ENCODE measurements at regions not wholly inside any gene's neighbourhood (a gene's known extent, or its start where the extent isn't known, plus 50 kb on each side); places are given as distances from the start of the nearest gene placed in this dataset.

DNA sequence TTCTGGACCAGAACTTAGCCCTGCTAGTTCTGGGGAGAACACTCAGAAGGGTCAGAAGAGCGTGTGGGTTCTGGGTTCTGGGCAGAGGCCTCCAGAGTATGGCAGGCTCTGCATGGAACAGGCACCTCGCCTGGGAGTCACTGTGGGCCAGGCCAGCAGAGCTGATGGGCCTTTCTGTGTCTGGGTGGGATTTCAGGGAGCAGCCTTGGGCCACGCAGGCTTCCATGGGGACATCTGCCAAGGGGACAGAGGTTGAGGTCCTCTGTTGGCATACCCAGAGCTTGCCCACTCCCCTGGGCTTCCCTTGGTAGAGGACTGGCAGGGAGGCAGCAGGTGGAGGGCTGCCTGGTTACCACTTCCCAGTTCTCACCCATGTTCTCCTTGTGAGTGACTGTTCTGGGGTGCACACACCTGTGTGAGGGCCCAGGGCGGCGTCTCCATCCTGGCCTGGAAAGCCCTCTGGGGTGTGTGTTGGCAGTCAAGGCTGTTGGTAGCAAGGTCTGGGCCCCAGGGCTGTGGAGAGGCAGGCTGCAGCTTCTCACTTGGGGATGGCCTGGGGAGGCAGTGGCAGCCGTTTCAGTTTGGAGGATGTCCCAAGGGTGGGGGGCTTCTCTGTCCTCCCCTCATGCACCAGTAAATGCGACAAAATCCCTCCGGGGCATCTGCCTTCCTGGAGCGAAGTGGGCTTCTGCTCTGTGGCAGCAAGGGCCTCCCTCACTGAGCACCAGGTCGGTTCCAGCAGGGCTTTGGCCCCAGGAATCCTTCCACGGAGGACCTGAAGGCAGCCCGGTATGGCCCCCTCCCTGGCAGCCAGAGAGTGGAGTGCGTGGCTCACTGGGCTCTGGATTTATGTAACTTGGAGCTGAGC lies 74.6 kb upstream of the HDAC4 start:
- TF ChIP-seq, protein P1, sequence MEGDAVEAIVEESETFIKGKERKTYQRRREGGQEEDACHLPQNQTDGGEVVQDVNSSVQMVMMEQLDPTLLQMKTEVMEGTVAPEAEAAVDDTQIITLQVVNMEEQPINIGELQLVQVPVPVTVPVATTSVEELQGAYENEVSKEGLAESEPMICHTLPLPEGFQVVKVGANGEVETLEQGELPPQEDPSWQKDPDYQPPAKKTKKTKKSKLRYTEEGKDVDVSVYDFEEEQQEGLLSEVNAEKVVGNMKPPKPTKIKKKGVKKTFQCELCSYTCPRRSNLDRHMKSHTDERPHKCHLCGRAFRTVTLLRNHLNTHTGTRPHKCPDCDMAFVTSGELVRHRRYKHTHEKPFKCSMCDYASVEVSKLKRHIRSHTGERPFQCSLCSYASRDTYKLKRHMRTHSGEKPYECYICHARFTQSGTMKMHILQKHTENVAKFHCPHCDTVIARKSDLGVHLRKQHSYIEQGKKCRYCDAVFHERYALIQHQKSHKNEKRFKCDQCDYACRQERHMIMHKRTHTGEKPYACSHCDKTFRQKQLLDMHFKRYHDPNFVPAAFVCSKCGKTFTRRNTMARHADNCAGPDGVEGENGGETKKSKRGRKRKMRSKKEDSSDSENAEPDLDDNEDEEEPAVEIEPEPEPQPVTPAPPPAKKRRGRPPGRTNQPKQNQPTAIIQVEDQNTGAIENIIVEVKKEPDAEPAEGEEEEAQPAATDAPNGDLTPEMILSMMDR (IDR thresholded peaks at IDR 0.05; ENCODE audit: insufficient read depth, low read depth, low read length), result no peak
- no peak for DNase-seq (ENCODE audit: low read depth)
- no peak overlapping the region for H3K4me3 ChIP-seq (ENCODE audit: low read depth, low read length)

DNA sequence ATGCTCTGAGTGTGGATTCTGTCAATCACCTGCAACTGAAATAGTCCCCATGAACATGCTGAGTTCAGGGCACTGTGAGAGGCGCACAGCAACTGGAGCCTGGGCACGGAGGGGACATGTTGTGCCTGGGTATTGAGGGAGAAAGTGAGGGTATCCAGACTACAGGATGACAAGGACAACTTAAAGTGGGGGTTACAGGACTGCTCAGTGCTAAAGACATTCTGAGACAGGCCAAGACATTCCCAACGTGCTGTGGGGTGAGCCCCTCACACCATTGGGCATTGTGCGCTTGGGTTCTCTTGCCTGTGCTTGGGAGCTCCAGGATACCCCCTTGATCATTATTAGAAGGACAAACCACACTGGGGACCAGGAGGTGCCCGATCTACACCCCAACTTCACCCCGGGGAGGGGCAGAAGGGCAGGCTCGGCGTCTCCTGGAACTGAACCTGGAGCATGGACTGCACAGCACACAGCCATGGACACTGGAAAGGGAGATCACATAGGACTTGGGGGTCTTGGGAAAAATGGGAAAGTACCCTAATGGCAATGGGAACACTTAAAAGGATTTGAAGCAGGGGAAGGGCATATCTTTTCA lies 72.5 kb upstream of the HDAC4 start:
- DNase-seq (ENCODE audit: low read depth), result no peak
- H3K4me3 ChIP-seq (ENCODE audit: low read depth, low read length), result no peak overlapping the region
- TF ChIP-seq, protein P1 (IDR thresholded peaks at IDR 0.05; ENCODE audit: insufficient read depth, low read depth, low read length), result no peak

DNA sequence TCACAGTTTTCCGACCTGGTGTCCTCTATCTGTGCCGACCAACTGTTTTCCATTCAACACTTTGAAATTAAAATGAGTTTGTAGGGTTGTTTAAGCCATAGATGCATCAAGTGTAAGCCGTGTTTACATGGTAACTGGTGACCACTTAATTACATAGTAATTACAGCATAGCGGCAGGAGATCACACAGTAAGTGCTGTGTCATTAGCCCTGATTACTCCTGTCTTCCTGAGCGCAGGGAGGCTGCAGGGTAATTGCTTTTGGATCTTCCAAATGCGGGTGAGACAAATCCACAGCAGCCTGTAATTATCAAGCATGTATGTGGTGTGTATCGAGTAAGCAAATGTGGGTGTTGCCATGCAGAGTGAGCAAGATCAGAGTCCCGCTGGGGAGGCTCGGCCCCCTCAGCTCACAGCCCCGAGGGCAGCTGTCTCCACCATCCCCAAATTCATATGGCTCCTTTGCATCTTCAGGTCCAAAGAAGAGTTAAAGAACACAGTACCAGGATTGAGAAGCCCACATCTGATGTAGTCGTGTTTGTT lies 71.5 kb upstream of the HDAC4 start:
- no peak for DNase-seq (ENCODE audit: low read depth)
- TF ChIP-seq, protein P1 (IDR thresholded peaks at IDR 0.05; ENCODE audit: insufficient read depth, low read depth, low read length), result no peak
- no peak overlapping the region for H3K4me3 ChIP-seq (ENCODE audit: low read depth, low read length)

DNA sequence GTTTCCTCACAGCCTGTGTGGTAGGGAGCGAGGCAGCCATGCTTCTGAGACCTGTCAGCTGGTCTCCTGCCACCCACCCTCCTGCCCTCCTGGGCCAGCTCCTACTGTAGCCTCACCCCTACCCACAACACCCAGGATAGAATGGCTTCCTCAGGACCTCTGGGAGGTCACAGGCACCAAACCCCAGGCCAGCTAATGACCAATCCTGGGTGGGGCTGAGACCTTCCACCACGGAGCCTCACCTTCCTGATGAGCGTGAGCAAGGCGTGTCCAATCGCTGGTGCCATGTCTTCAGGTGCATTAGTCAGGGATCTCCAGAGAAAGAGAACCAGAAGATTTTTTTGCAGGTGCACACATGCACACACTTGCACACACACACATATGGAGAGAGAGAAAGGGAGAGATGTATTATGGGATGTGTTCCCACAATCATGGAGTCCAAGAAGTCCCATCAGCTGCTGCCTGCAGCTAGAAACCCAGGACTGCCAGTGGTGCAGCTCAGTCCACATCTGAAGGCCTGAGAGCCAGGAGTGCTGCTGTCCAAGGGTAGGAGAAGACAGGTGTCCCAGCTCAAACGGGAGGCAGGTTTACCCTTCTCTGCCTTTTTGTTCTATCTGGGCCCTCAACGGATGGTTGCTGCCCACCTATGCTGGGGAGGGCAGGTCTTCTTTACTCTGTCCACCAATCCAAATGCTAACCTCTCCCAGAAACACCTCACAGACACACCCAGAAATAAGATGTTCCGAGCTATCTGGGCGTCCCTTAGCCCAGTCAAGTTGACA lies 70.4 kb upstream of the HDAC4 start:
- no peak overlapping the region for H3K4me3 ChIP-seq (ENCODE audit: low read depth, low read length)
- TF ChIP-seq, protein P1 (IDR thresholded peaks at IDR 0.05; ENCODE audit: insufficient read depth, low read depth, low read length), result no peak
- no peak for DNase-seq (ENCODE audit: low read depth)

DNA sequence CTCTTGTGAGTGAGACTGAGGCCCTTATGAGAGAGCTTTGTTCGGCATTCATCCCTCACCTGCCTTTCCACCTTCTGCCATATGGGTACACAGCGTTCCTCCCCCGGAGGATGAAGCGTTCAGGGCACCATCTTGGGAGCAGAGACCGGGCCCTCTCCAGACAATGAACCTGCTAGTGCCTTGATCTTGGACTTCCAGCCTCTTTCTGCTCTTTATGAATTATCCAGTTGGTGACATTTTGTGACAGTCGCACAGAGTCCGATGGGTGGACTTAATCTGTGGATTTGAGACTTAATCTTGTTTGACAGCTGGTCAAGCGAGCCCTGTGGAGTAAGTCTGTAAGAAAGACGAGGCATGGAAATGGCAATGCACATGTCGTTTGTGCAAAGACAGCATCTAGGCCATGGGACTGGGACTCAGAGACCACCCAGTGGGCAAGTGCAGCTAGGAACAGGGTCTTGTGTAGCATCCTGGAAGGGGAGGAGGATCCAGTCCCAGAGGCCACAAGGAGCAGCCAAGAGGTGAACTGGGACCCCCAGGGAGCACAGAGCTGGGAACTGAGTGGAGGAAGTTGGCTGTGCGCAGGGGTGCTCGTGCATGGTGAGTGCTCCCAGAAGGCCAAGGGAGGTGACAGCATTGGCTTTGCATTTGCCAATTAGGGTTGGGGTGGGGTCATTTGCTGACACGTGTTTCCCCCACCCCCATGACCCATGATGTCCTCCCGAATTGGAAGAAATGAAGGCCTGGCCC lies 69.5 kb upstream of the HDAC4 start:
- DNase-seq (ENCODE audit: low read depth), result no peak
- no peak overlapping the region for H3K4me3 ChIP-seq (ENCODE audit: low read depth, low read length)
- TF ChIP-seq, protein P1 (IDR thresholded peaks at IDR 0.05; ENCODE audit: insufficient read depth, low read depth, low read length), result no peak
